Ovary (tissue), 3 donors: ENCODE measurements at regions not wholly inside any gene's neighbourhood (a gene's known extent, or its start where the extent isn't known, plus 50 kb on each side); places are given as distances from the start of the nearest gene placed in this dataset.

Source experiments
- CTCF ChIP-seq, 3 donors: fragments of 450-650 bp in 2 of 3; fragments of 200-600 bp in 1 of 3; IDR thresholded peaks; one replicate each; pipeline versions ENCODE4 v1.5.1 to v1.8.0; 2016 to 2022; ENCODE audit warnings: antibody characterized with exemption in 3 of 3, mild to moderate bottlenecking in 1 of 3
- EP300 ChIP-seq: sonication (generic); formaldehyde crosslinking; IDR thresholded peaks from one replicate; pipeline ENCODE4 v1.6.1; 2017; ENCODE audit warnings: antibody characterized with exemption
- POLR2A ChIP-seq: fragments of 450-650 bp; IDR thresholded peaks from one replicate; pipeline ENCODE4 v1.6.1; 2017; ENCODE audit warnings: antibody characterized with exemption, mild to moderate bottlenecking, moderate library complexity
- donor health status: DM: no; HTN: no; CAD: no.

- no peak for TF ChIP-seq CTCF (IDR thresholded peaks at IDR 0.05)
- TF ChIP-seq POLR2A, result no peak
- no peak for TF ChIP-seq EP300
These were observed 145.5 kb upstream of the DUSP21 start for GRCh38 chrX:44698357-44698756.
